Activated T-helper 1 cell treated with anti-CD3 and anti-CD28 coated beads, Interleukin-12 subunit alpha, Interleukin-12 subunit beta, Interleukin-2, Interleukin-4 antibody, amounts not matched to agents 30 ng/mL and 10 ng/mL and 1 ng/mL, durations not matched to agents 14 hours and 24 hours and 36 hours (primary cell): ENCODE measurements at regions not wholly inside any gene's neighbourhood (a gene's known extent, or its start where the extent isn't known, plus 50 kb on each side); places are given as distances from the start of the nearest gene placed in this dataset.

Experiments used
- DNase-seq: peaks from one replicate; pipeline ENCODE4 v3.0.0; 2021; ENCODE audit warnings: low spot score
- H3K27ac Mint-ChIP-seq: one replicate; pipeline ENCODE4 v1.8.0; 2021; ENCODE audit warnings: mild to moderate bottlenecking, mixed read lengths
- H3K27me3 Mint-ChIP-seq: one replicate; pipeline ENCODE4 v1.8.0; 2022; ENCODE audit warnings: mild to moderate bottlenecking, moderate library complexity, mixed read lengths; ENCODE audit not compliant: insufficient read depth
- H3K36me3 Mint-ChIP-seq: one replicate; pipeline ENCODE4 v1.8.0; 2021; ENCODE audit warnings: low read depth, mixed read lengths
- H3K4me1 Mint-ChIP-seq: one replicate; pipeline ENCODE4 v1.8.0; 2021; ENCODE audit warnings: low read depth, mixed read lengths
- H3K4me3 Mint-ChIP-seq: one replicate; pipeline ENCODE4 v1.8.0; 2021; ENCODE audit warnings: mild to moderate bottlenecking, moderate library complexity, mixed read lengths
- H3K9me3 Mint-ChIP-seq: one replicate; pipeline ENCODE4 v1.8.0; 2021; ENCODE audit warnings: mixed read lengths
- intact Hi-C: fragments of 100-400 bp; cut with micrococcal nuclease; formaldehyde crosslinking; loops from one replicate; pipeline ENCODE4 v1.15.1; 2024

- H3K4me1 Mint-ChIP-seq, result no peaks in the 10 kb centered on the region
- intact Hi-C loops, result no loop called here
- peaks cover 7% of the 10 kb centered on the region for H3K9me3 Mint-ChIP-seq
Measured at GRCh38 chr13:106721599-106721998, 153.7 kb upstream of the ARGLU1 start.

GRCh38 chr13:106714271-106714982, 146.5 kb upstream of the ARGLU1 start:
- Mint-ChIP-seq H3K27ac (no peak overlapping the region), H3K9me3 (peaks cover 7% of the 10 kb centered on the region), H3K27me3 (no peaks in the 10 kb centered on the region), H3K36me3 (no peaks in the 10 kb centered on the region), H3K4me1 (no peaks in the 10 kb centered on the region), H3K4me3 (no peak overlapping the region)
- intact Hi-C loops, result no loop called here
- DNase-seq, result no peak

More at GRCh38 chr13:106721599-106721998, 153.7 kb upstream of the ARGLU1 start:
- Mint-ChIP-seq H3K27me3 (no peaks in the 10 kb centered on the region), H3K4me3 (no peak overlapping the region), H3K27ac (no peak overlapping the region), H3K36me3 (no peaks in the 10 kb centered on the region)
- no peak for DNase-seq

GRCh38 chr13:106712381-106712780, 144.4 kb upstream of the ARGLU1 start:
- intact Hi-C loops, result no loop called here
- H3K27ac Mint-ChIP-seq, result no peak overlapping the region
- no peak for DNase-seq

GRCh38 chr13:106710266-106710665, 142.3 kb upstream of the ARGLU1 start:
- no peaks in the 10 kb centered on the region for H3K4me1 Mint-ChIP-seq
- DNase-seq, result no peak
- no peaks in the 10 kb centered on the region for H3K9me3 Mint-ChIP-seq

More at GRCh38 chr13:106712381-106712780, 144.4 kb upstream of the ARGLU1 start:
- H3K9me3 Mint-ChIP-seq, result peaks cover 2% of the 10 kb centered on the region
- H3K4me1 Mint-ChIP-seq, result no peaks in the 10 kb centered on the region
- no peaks in the 10 kb centered on the region for H3K27me3 Mint-ChIP-seq
- no peak overlapping the region for H3K4me3 Mint-ChIP-seq
- no peaks in the 10 kb centered on the region for H3K36me3 Mint-ChIP-seq

GRCh38 chr13:106709522-106709921, 141.6 kb upstream of the ARGLU1 start:
- H3K36me3 Mint-ChIP-seq, result no peaks in the 10 kb centered on the region
- H3K27ac Mint-ChIP-seq, result no peak overlapping the region
- intact Hi-C loops, result no loop called here
- DNase-seq, result no peak
- no peak overlapping the region for H3K4me3 Mint-ChIP-seq
- no peaks in the 10 kb centered on the region for H3K4me1 Mint-ChIP-seq
- no peaks in the 10 kb centered on the region for H3K9me3 Mint-ChIP-seq
- H3K27me3 Mint-ChIP-seq, result no peaks in the 10 kb centered on the region

More at GRCh38 chr13:106710266-106710665, 142.3 kb upstream of the ARGLU1 start:
- no peaks in the 10 kb centered on the region for H3K27me3 Mint-ChIP-seq
- H3K4me3 Mint-ChIP-seq, result no peak overlapping the region
- intact Hi-C loops, result no loop called here
- no peak overlapping the region for H3K27ac Mint-ChIP-seq
- H3K36me3 Mint-ChIP-seq, result no peaks in the 10 kb centered on the region

- Mint-ChIP-seq H3K27me3 (no peaks in the 10 kb centered on the region), H3K9me3 (no peaks in the 10 kb centered on the region), H3K4me3 (no peak overlapping the region), H3K4me1 (no peaks in the 10 kb centered on the region), H3K36me3 (no peaks in the 10 kb centered on the region), H3K27ac (no peak overlapping the region)
- intact Hi-C loops, result no loop called here
- DNase-seq, result no peak
Measured at GRCh38 chr13:106702505-106702904, 134.6 kb upstream of the ARGLU1 start.

GRCh38 chr13:106701771-106702341, 133.9 kb upstream of the ARGLU1 start:
- Mint-ChIP-seq H3K36me3 (no peaks in the 10 kb centered on the region), H3K9me3 (no peaks in the 10 kb centered on the region), H3K4me3 (no peak overlapping the region), H3K4me1 (no peaks in the 10 kb centered on the region), H3K27ac (no peak overlapping the region), H3K27me3 (no peaks in the 10 kb centered on the region)
- no peak for DNase-seq
- intact Hi-C loops, result no loop called here

GRCh38 chr13:106700439-106700838, 132.5 kb upstream of the ARGLU1 start:
- Mint-ChIP-seq H3K9me3 (no peaks in the 10 kb centered on the region), H3K36me3 (no peaks in the 10 kb centered on the region), H3K27me3 (no peaks in the 10 kb centered on the region), H3K4me1 (no peaks in the 10 kb centered on the region), H3K4me3 (no peak overlapping the region), H3K27ac (no peak overlapping the region)
- DNase-seq, result no peak
- intact Hi-C loops, result no loop called here

- intact Hi-C loops, result no loop called here
- Mint-ChIP-seq H3K27me3 (no peaks in the 10 kb centered on the region), H3K9me3 (no peaks in the 10 kb centered on the region), H3K36me3 (no peaks in the 10 kb centered on the region), H3K27ac (no peak overlapping the region), H3K4me1 (no peaks in the 10 kb centered on the region), H3K4me3 (no peak overlapping the region)
- no peak for DNase-seq
Measured at GRCh38 chr13:106700007-106700406, 132.1 kb upstream of the ARGLU1 start.

- DNase-seq, result no peak
- no peaks in the 10 kb centered on the region for H3K36me3 Mint-ChIP-seq
- no peak overlapping the region for H3K4me3 Mint-ChIP-seq
- H3K27me3 Mint-ChIP-seq, result no peaks in the 10 kb centered on the region
- H3K9me3 Mint-ChIP-seq, result no peaks in the 10 kb centered on the region
- H3K27ac Mint-ChIP-seq, result no peak overlapping the region
- intact Hi-C loops, result no loop called here
- no peaks in the 10 kb centered on the region for H3K4me1 Mint-ChIP-seq
Measured at GRCh38 chr13:106699311-106699710, 131.4 kb upstream of the ARGLU1 start.

- Mint-ChIP-seq H3K9me3 (no peaks in the 10 kb centered on the region), H3K4me1 (no peaks in the 10 kb centered on the region), H3K4me3 (no peak overlapping the region)
Measured at GRCh38 chr13:106696719-106697118, 128.8 kb upstream of the ARGLU1 start.

GRCh38 chr13:106696140-106696539, 128.2 kb upstream of the ARGLU1 start:
- H3K4me3 Mint-ChIP-seq, result no peak overlapping the region
- intact Hi-C loops, result no loop called here
- no peaks in the 10 kb centered on the region for H3K36me3 Mint-ChIP-seq
- no peak overlapping the region for H3K27ac Mint-ChIP-seq
- H3K4me1 Mint-ChIP-seq, result no peaks in the 10 kb centered on the region
- no peaks in the 10 kb centered on the region for H3K9me3 Mint-ChIP-seq
- no peaks in the 10 kb centered on the region for H3K27me3 Mint-ChIP-seq
- DNase-seq, result no peak

More at GRCh38 chr13:106696719-106697118, 128.8 kb upstream of the ARGLU1 start:
- Mint-ChIP-seq H3K27ac (no peak overlapping the region), H3K36me3 (no peaks in the 10 kb centered on the region), H3K27me3 (no peaks in the 10 kb centered on the region)
- intact Hi-C loops, result no loop called here
- DNase-seq, result no peak

- H3K36me3 Mint-ChIP-seq, result no peaks in the 10 kb centered on the region
- no peaks in the 10 kb centered on the region for H3K27me3 Mint-ChIP-seq
- no peak for DNase-seq
- H3K9me3 Mint-ChIP-seq, result no peaks in the 10 kb centered on the region
- intact Hi-C loops, result no loop called here
- no peak overlapping the region for H3K4me3 Mint-ChIP-seq
- H3K4me1 Mint-ChIP-seq, result no peaks in the 10 kb centered on the region
- no peak overlapping the region for H3K27ac Mint-ChIP-seq
Measured at GRCh38 chr13:106695139-106695538, 127.2 kb upstream of the ARGLU1 start.
